NT2/D1 (cell line): ENCODE measurements at regions not wholly inside any gene's neighbourhood (a gene's known extent, or its start where the extent isn't known, plus 50 kb on each side); places are given as distances from the start of the nearest gene placed in this dataset.

Experiments used
- DNase-seq: peaks from one replicate; pipeline ENCODE4 v3.0.0-alpha.2; 2011; ENCODE audit warnings: low read depth, low spot score
- H3K27me3 ChIP-seq: 2 replicates; pipeline ENCODE4 v1.6.0; 2011; ENCODE audit warnings: mild to moderate bottlenecking; ENCODE audit not compliant: insufficient read length, insufficient read depth
- H3K36me3 ChIP-seq: 2 replicates; pipeline ENCODE4 v1.6.1; 2011; ENCODE audit warnings: mild to moderate bottlenecking, low read length, mixed read lengths; ENCODE audit not compliant: insufficient read depth, insufficient read length
- H3K4me1 ChIP-seq: 2 replicates; pipeline ENCODE4 v1.5.1; 2011; ENCODE audit not compliant: insufficient read depth, insufficient read length
- H3K4me3 ChIP-seq: 2 replicates; pipeline ENCODE4 v1.5.1; 2011; ENCODE audit warnings: low read depth; ENCODE audit not compliant: insufficient read length
- H3K9ac ChIP-seq: 2 replicates; pipeline ENCODE4 v1.6.0; 2011; ENCODE audit warnings: low read depth; ENCODE audit not compliant: insufficient read length
- H3K9me3 ChIP-seq: 2 replicates; pipeline ENCODE4 v1.5.1; 2011; ENCODE audit warnings: mild to moderate bottlenecking, low read length; ENCODE audit not compliant: insufficient read depth
- SUZ12 ChIP-seq: IDR thresholded peaks from 2 replicates; pipeline ENCODE4 v1.6.1; 2011; ENCODE audit not compliant: insufficient read length, insufficient read depth; ENCODE audit errors: extremely low read depth
- YY1 ChIP-seq: IDR thresholded peaks from 2 replicates; pipeline ENCODE4 v1.6.1; 2011; ENCODE audit not compliant: insufficient read length, insufficient read depth
- ZNF274 ChIP-seq: IDR thresholded peaks from 2 replicates; pipeline ENCODE4 v1.6.1; 2011; ENCODE audit warnings: mild to moderate bottlenecking, low read depth, low read length

GRCh38 chr2:220845766-220846273 lies 726.3 kb downstream of the EPHA4 start:
- TF ChIP-seq YY1 (no peak), ZNF274 (no peak), SUZ12 (no peak)
- Histone ChIP-seq H3K36me3 (no peaks in the 10 kb centered on the region), H3K9ac (no peak overlapping the region), H3K9me3 (no peaks in the 10 kb centered on the region), H3K4me1 (no peaks in the 10 kb centered on the region), H3K4me3 (no peak overlapping the region), H3K27me3 (no peaks in the 10 kb centered on the region)
- DNase-seq, result no peak

- TF ChIP-seq ZNF274 (no peak), SUZ12 (no peak), YY1 (no peak)
- Histone ChIP-seq H3K9ac (no peak overlapping the region), H3K27me3 (no peaks in the 10 kb centered on the region), H3K4me1 (no peaks in the 10 kb centered on the region), H3K9me3 (no peaks in the 10 kb centered on the region), H3K36me3 (no peaks in the 10 kb centered on the region), H3K4me3 (no peak overlapping the region)
- no peak for DNase-seq
These were observed 725.1 kb downstream of the EPHA4 start for GRCh38 chr2:220847006-220847405.

- Histone ChIP-seq H3K36me3 (no peaks in the 10 kb centered on the region), H3K9ac (no peak overlapping the region), H3K9me3 (no peaks in the 10 kb centered on the region), H3K4me1 (no peaks in the 10 kb centered on the region), H3K27me3 (no peaks in the 10 kb centered on the region), H3K4me3 (no peak overlapping the region)
- DNase-seq, result no peak
- no peak for TF ChIP-seq SUZ12
- TF ChIP-seq ZNF274, result no peak
- TF ChIP-seq YY1, result no peak
These were observed 724.5 kb downstream of the EPHA4 start for GRCh38 chr2:220847589-220847988.

GRCh38 chr2:220849433-220849832 lies 722.7 kb downstream of the EPHA4 start:
- Histone ChIP-seq H3K9me3 (no peaks in the 10 kb centered on the region), H3K36me3 (no peaks in the 10 kb centered on the region), H3K9ac (no peak overlapping the region), H3K4me1 (no peaks in the 10 kb centered on the region), H3K4me3 (no peak overlapping the region), H3K27me3 (no peaks in the 10 kb centered on the region)
- TF ChIP-seq ZNF274 (no peak), YY1 (no peak), SUZ12 (no peak)
- DNase-seq, result no peak

GRCh38 chr2:220850116-220850515 lies 722.0 kb downstream of the EPHA4 start:
- no peak for TF ChIP-seq SUZ12
- TF ChIP-seq YY1, result no peak
- TF ChIP-seq ZNF274, result no peak
- no peak overlapping the region for H3K4me3 ChIP-seq
- H3K9ac ChIP-seq, result no peak overlapping the region
- DNase-seq, result no peak
- no peaks in the 10 kb centered on the region for H3K36me3 ChIP-seq
- no peaks in the 10 kb centered on the region for H3K27me3 ChIP-seq
- H3K4me1 ChIP-seq, result no peaks in the 10 kb centered on the region
- no peaks in the 10 kb centered on the region for H3K9me3 ChIP-seq

- H3K9me3 ChIP-seq, result no peaks in the 10 kb centered on the region
- H3K4me3 ChIP-seq, result no peak overlapping the region
- no peak for DNase-seq
- no peaks in the 10 kb centered on the region for H3K27me3 ChIP-seq
- TF ChIP-seq ZNF274 (no peak), SUZ12 (no peak), YY1 (no peak)
- H3K36me3 ChIP-seq, result no peaks in the 10 kb centered on the region
- no peak overlapping the region for H3K9ac ChIP-seq
- H3K4me1 ChIP-seq, result no peaks in the 10 kb centered on the region
These were observed 716.8 kb downstream of the EPHA4 start for GRCh38 chr2:220855296-220855695.

- no peaks in the 10 kb centered on the region for H3K36me3 ChIP-seq
- no peak overlapping the region for H3K9ac ChIP-seq
- no peaks in the 10 kb centered on the region for H3K27me3 ChIP-seq
- no peaks in the 10 kb centered on the region for H3K4me1 ChIP-seq
- TF ChIP-seq ZNF274 (no peak), YY1 (no peak), SUZ12 (no peak)
- no peak overlapping the region for H3K4me3 ChIP-seq
- no peaks in the 10 kb centered on the region for H3K9me3 ChIP-seq
- no peak for DNase-seq
These were observed 715.6 kb downstream of the EPHA4 start for GRCh38 chr2:220856486-220856885.

- no peaks in the 10 kb centered on the region for H3K27me3 ChIP-seq
- TF ChIP-seq ZNF274 (no peak), YY1 (no peak), SUZ12 (no peak)
- H3K36me3 ChIP-seq, result no peaks in the 10 kb centered on the region
- no peak overlapping the region for H3K9ac ChIP-seq
- no peaks in the 10 kb centered on the region for H3K4me1 ChIP-seq
- no peak for DNase-seq
- no peak overlapping the region for H3K4me3 ChIP-seq
- H3K9me3 ChIP-seq, result no peaks in the 10 kb centered on the region
These were observed 714.7 kb downstream of the EPHA4 start for GRCh38 chr2:220857368-220857767.
